GM18861 (cell line): ENCODE measurements at regions not wholly inside any gene's neighbourhood (a gene's known extent, or its start where the extent isn't known, plus 50 kb on each side); places are given as distances from the start of the nearest gene placed in this dataset.

Experiments used
- ATAC-seq: cut with Tn5 transposase; IDR thresholded peaks from one replicate; pipeline ENCODE4 v1.9.1; 2021; ENCODE audit not compliant: unreplicated experiment

- ATAC-seq: no peak
These were observed 90.6 kb upstream of the SYNDIG1 start for GRCh38 chr20:24378661-24379483.

GRCh38 chr20:24376311-24377099 is 92.9 kb upstream of the SYNDIG1 start:
- ATAC-seq: no peak

- no peak for ATAC-seq
These were observed 96.1 kb upstream of the SYNDIG1 start for GRCh38 chr20:24373372-24373771.

- ATAC-seq: no peak
These were observed 98.3 kb upstream of the SYNDIG1 start for GRCh38 chr20:24370911-24371695.

GRCh38 chr20:24370249-24370648 is 99.2 kb upstream of the SYNDIG1 start:
- no peak for ATAC-seq

- ATAC-seq: no peak
These were observed 101.2 kb upstream of the SYNDIG1 start for GRCh38 chr20:24368253-24368652.

- ATAC-seq: no peak
These were observed 103.0 kb upstream of the SYNDIG1 start for GRCh38 chr20:24366336-24367004.

- ATAC-seq: no peak
These were observed 103.8 kb upstream of the SYNDIG1 start for GRCh38 chr20:24365670-24366069.

GRCh38 chr20:24364482-24364881 is 104.9 kb upstream of the SYNDIG1 start:
- no peak for ATAC-seq

GRCh38 chr20:24363031-24363430 is 106.4 kb upstream of the SYNDIG1 start:
- ATAC-seq: no peak

- ATAC-seq: no peak
These were observed 107.3 kb upstream of the SYNDIG1 start for GRCh38 chr20:24362080-24362479.

- no peak for ATAC-seq
These were observed 107.9 kb upstream of the SYNDIG1 start for GRCh38 chr20:24361541-24361940.

GRCh38 chr20:24360531-24360930 is 108.9 kb upstream of the SYNDIG1 start:
- ATAC-seq: no peak

- ATAC-seq: no peak
These were observed 110.0 kb upstream of the SYNDIG1 start for GRCh38 chr20:24359321-24360027.

- ATAC-seq: no peak
These were observed 111.5 kb upstream of the SYNDIG1 start for GRCh38 chr20:24357931-24358330.

GRCh38 chr20:24357177-24357576 is 112.3 kb upstream of the SYNDIG1 start:
- ATAC-seq: no peak

GRCh38 chr20:24353135-24353690 is 116.2 kb upstream of the SYNDIG1 start:
- no peak for ATAC-seq

- ATAC-seq: no peak
These were observed 118.5 kb upstream of the SYNDIG1 start for GRCh38 chr20:24350923-24351368.

GRCh38 chr20:24341781-24342180 is 127.6 kb upstream of the SYNDIG1 start:
- ATAC-seq: no peak

GRCh38 chr20:24340933-24341332 is 128.5 kb upstream of the SYNDIG1 start:
- ATAC-seq: no peak
